OCI-LY1 (cell line): ENCODE measurements at regions not wholly inside any gene's neighbourhood (a gene's known extent, or its start where the extent isn't known, plus 50 kb on each side); places are given as distances from the start of the nearest gene placed in this dataset.

Experiments
- EZH2 ChIP-seq: fragments of 200-600 bp; sonication (generic), shearing (Covaris generic); IDR thresholded peaks from 2 replicates; pipeline ENCODE4 v1.8.0; 2017; ENCODE audit warnings: borderline replicate concordance, mixed run types, mild to moderate bottlenecking, antibody characterized with exemption, low read length, moderate library complexity, mixed read lengths
- TF ChIP-seq, protein P1 (sequence below): fragments of 200-600 bp; sonication (generic), shearing (Covaris generic); IDR thresholded peaks from 2 replicates; pipeline ENCODE4 v1.5.1; 2017; ENCODE audit warnings: mild to moderate bottlenecking, antibody characterized with exemption, low read length, moderate library complexity, mixed read lengths

DNA sequence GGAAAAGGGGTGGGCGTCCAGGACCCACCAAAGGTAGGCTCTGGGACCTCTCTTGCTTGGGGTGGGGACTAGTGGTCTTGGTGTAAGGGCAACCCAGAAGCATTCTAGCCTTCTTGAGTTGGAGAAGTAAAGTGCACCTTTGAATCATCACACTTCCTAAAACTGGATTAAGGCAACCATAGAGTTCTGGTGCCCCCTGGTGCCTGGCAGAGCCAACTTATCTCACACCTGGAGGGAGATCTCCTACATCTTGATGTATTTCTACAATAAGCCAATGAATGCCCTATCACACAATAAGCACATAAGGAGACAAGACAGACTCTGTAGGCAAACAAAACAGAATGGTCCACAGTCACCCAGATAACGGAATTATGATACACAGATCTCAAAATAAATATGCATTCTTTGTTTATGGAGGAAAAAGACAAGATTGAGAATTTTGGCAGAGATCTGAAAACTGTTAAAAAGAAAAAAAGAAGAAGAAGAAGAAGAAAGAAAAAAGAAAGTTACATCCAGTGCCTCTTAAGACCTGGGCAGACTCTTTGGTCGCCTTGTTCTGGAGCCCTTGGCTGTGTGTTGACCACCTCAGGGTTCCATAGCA lies 95.9 kb upstream of the PPP2R5C start:
- TF ChIP-seq EZH2, result no peak
- TF ChIP-seq, protein P1, sequence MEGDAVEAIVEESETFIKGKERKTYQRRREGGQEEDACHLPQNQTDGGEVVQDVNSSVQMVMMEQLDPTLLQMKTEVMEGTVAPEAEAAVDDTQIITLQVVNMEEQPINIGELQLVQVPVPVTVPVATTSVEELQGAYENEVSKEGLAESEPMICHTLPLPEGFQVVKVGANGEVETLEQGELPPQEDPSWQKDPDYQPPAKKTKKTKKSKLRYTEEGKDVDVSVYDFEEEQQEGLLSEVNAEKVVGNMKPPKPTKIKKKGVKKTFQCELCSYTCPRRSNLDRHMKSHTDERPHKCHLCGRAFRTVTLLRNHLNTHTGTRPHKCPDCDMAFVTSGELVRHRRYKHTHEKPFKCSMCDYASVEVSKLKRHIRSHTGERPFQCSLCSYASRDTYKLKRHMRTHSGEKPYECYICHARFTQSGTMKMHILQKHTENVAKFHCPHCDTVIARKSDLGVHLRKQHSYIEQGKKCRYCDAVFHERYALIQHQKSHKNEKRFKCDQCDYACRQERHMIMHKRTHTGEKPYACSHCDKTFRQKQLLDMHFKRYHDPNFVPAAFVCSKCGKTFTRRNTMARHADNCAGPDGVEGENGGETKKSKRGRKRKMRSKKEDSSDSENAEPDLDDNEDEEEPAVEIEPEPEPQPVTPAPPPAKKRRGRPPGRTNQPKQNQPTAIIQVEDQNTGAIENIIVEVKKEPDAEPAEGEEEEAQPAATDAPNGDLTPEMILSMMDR, result peak; percentile 76
